Stomach (tissue), 4 donors: ENCODE measurements at regions not wholly inside any gene's neighbourhood (a gene's known extent, or its start where the extent isn't known, plus 50 kb on each side); places are given as distances from the start of the nearest gene placed in this dataset.

Experiments used
- POLR2AphosphoS5 ChIP-seq, 3 donors: sonication (generic); formaldehyde crosslinking; IDR thresholded peaks; one replicate each; pipeline ENCODE4 v1.6.1; 2016; ENCODE audit warnings: antibody characterized with exemption in 3 of 3
- TF ChIP-seq, protein P1 (sequence below), 7 experiments: fragments of 450-650 bp in 4 of 7; fragments of 200-600 bp in 3 of 7; sonication (generic) in 3 of 7; IDR thresholded peaks; one replicate each; pipeline ENCODE4 v1.5.1; 2016 to 2019; ENCODE audit warnings: antibody characterized with exemption in 7 of 7, control low read depth in 2 of 7, mild to moderate bottlenecking in 1 of 7

DNA sequence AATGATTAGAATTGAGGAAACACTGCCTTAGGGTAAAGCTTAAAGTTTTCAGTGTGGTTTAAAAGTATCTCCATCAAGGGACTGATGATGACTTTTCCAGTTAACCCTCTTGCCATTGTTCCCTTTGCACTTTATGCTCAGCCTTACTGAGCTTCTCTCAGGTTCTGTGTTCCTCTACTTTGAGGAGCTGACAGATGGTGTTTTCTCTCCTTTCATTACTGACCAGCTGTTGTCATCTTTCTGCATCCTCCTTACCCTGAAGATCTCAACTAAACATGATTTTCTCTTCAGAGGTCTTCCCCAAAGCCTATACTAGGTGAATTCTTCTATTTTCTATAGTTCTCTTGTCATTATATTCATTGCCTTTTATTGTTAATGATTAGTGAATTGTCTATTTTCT lies 475.6 kb upstream of the SYNCRIP start:
- TF ChIP-seq, protein P1, sequence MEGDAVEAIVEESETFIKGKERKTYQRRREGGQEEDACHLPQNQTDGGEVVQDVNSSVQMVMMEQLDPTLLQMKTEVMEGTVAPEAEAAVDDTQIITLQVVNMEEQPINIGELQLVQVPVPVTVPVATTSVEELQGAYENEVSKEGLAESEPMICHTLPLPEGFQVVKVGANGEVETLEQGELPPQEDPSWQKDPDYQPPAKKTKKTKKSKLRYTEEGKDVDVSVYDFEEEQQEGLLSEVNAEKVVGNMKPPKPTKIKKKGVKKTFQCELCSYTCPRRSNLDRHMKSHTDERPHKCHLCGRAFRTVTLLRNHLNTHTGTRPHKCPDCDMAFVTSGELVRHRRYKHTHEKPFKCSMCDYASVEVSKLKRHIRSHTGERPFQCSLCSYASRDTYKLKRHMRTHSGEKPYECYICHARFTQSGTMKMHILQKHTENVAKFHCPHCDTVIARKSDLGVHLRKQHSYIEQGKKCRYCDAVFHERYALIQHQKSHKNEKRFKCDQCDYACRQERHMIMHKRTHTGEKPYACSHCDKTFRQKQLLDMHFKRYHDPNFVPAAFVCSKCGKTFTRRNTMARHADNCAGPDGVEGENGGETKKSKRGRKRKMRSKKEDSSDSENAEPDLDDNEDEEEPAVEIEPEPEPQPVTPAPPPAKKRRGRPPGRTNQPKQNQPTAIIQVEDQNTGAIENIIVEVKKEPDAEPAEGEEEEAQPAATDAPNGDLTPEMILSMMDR (IDR thresholded peaks at IDR 0.05) = no peak
- no peak for TF ChIP-seq POLR2AphosphoS5 (IDR thresholded peaks at IDR 0.05)
